Fibroblast of lung (primary cell): ENCODE measurements at regions not wholly inside any gene's neighbourhood (a gene's known extent, or its start where the extent isn't known, plus 50 kb on each side); places are given as distances from the start of the nearest gene placed in this dataset.

Experiments
- DNase-seq, 2 donors: peaks; one replicate each; pipeline versions ENCODE4 v3.0.0 to v3.0.0-alpha.2; 2010; ENCODE audit warnings: low read depth in 2 of 2
- H2AFZ ChIP-seq: 2 replicates; pipeline ENCODE4 v1.5.1; 2012; ENCODE audit warnings: low read length, control low read depth, inconsistent platforms
- H3K27ac ChIP-seq: 2 replicates; pipeline ENCODE4 v1.5.1; 2011; ENCODE audit warnings: low read length, control low read depth; ENCODE audit not compliant: insufficient read depth
- H3K27me3 ChIP-seq: 2 replicates; pipeline ENCODE4 v1.5.1; 2011; ENCODE audit warnings: mild to moderate bottlenecking, low read length; ENCODE audit not compliant: control insufficient read depth, insufficient read depth
- H3K36me3 ChIP-seq: 2 replicates; pipeline ENCODE4 v1.5.1; 2011; ENCODE audit warnings: low read length; ENCODE audit not compliant: control insufficient read depth, insufficient read depth
- H3K4me1 ChIP-seq: 2 replicates; pipeline ENCODE4 v1.5.1; 2011; ENCODE audit warnings: low read length; ENCODE audit not compliant: control insufficient read depth, insufficient read depth; ENCODE audit errors: extremely low read depth
- H3K4me2 ChIP-seq: 2 replicates; pipeline ENCODE4 v1.5.1; 2011; ENCODE audit warnings: low read length, control low read depth; ENCODE audit not compliant: insufficient read depth; ENCODE audit errors: extremely low read depth
- H3K4me3 ChIP-seq, 4 experiments: fragments of 200-600 bp in 1 of 4; sonication (generic) in 1 of 4; replicated peaks in 1 of 4; 2 replicates each; pipeline ENCODE4 v1.5.1; 2011 to 2016; ENCODE audit warnings: low read length in 4 of 4, low read depth in 3 of 4, mild to moderate bottlenecking in 3 of 4, control low read depth in 2 of 4, inconsistent platforms in 1 of 4, mixed read lengths in 1 of 4; ENCODE audit not compliant: insufficient read depth in 1 of 4; ENCODE audit errors: control extremely low read depth in 1 of 4
- H3K79me2 ChIP-seq: 2 replicates; pipeline ENCODE4 v1.5.1; 2012; ENCODE audit warnings: mild to moderate bottlenecking, low read length, inconsistent platforms; ENCODE audit not compliant: control insufficient read depth, insufficient read depth
- H3K9ac ChIP-seq: 2 replicates; pipeline ENCODE4 v1.5.1; 2011; ENCODE audit warnings: mild to moderate bottlenecking, low read length, control low read depth; ENCODE audit not compliant: insufficient read depth
- H3K9me3 ChIP-seq: 2 replicates; pipeline ENCODE4 v1.5.1; 2012; ENCODE audit warnings: low read depth, low read length; ENCODE audit not compliant: control insufficient read depth, insufficient read depth
- H4K20me1 ChIP-seq: 2 replicates; pipeline ENCODE4 v1.5.1; 2011; ENCODE audit warnings: low read length; ENCODE audit not compliant: control insufficient read depth, insufficient read depth; ENCODE audit errors: extremely low read depth
- CTCF ChIP-seq, 2 donors: IDR thresholded peaks in 1 of 2; conservative IDR thresholded peaks in 1 of 2; 1 replicate in 1 of 2; 2 replicates in 1 of 2; pipeline ENCODE4 v1.5.1; 2011 to 2012; ENCODE audit warnings: low read length in 2 of 2, control low read depth in 1 of 2, inconsistent platforms in 1 of 2, low read depth in 1 of 2, mild to moderate bottlenecking in 1 of 2
- EZH2 ChIP-seq: IDR thresholded peaks from 2 replicates; pipeline ENCODE4 v1.5.1; 2012; ENCODE audit warnings: low read length, control low read depth, mild to moderate bottlenecking; ENCODE audit errors: missing control alignments

DNA sequence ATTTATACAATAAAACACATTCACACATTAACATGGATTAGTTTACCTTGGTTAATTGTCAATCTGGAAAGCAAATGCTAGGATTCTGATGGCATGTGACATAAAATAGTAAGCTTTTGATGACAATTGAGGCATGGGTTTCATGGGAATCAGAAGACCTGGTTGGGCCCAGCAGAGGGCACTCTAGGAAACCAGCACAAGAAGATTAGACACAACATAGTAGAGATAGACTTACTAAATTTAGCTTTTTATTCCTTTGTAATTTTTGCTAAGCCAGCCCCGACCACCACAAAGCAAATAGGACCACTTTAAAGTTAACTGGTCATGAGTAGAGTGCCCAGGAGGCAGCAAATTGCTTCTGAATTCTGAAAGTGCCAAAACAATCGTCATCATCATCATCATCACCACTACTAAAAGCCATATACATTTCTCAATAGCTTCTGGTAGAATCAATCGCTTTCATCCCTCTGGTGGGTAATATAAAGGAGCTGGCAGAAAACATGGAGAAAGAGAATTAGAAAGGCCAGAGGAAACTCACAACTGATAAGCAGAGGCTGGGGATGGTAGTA is 163.2 kb downstream of the ARRDC3 start:
- no peaks in the 10 kb centered on the region for H3K9me3 ChIP-seq
- no peak overlapping the region for H3K4me2 ChIP-seq
- no peaks in the 10 kb centered on the region for H4K20me1 ChIP-seq
- TF ChIP-seq CTCF (conservative IDR thresholded peaks at IDR 0.05 in 1 of 2, IDR thresholded peaks at IDR 0.05 in 1 of 2; ENCODE audit: low read depth in 1 of 2, low read length in 2 of 2) (peak in 1 of 2 donors; percentile 24), EZH2 (no peak)
- H3K27ac ChIP-seq = no peak overlapping the region
- no peaks in the 10 kb centered on the region for H3K36me3 ChIP-seq
- no peak overlapping the region for H3K4me3 ChIP-seq
- H3K79me2 ChIP-seq = no peaks in the 10 kb centered on the region
- no peaks in the 10 kb centered on the region for H3K4me1 ChIP-seq
- no peak overlapping the region for H3K9ac ChIP-seq
- no peak overlapping the region for H2AFZ ChIP-seq
- peak in 1 of 2 donors; percentile 44 for DNase-seq
- no peaks in the 10 kb centered on the region for H3K27me3 ChIP-seq

- H3K36me3 ChIP-seq = no peaks in the 10 kb centered on the region
- peak overlapping the region; percentile 54 for H3K4me2 ChIP-seq
- DNase-seq = peak; percentile 81 to 90
- no peak overlapping the region for H3K4me3 ChIP-seq
- H2AFZ ChIP-seq = peak overlapping the region; percentile 42
- no peak for TF ChIP-seq CTCF (conservative IDR thresholded peaks at IDR 0.05 in 1 of 2, IDR thresholded peaks at IDR 0.05 in 1 of 2; ENCODE audit: low read depth in 1 of 2, low read length in 2 of 2)
- no peak for TF ChIP-seq EZH2
- no peaks in the 10 kb centered on the region for H4K20me1 ChIP-seq
- no peaks in the 10 kb centered on the region for H3K4me1 ChIP-seq
- no peaks in the 10 kb centered on the region for H3K9me3 ChIP-seq
- no peaks in the 10 kb centered on the region for H3K79me2 ChIP-seq
- no peaks in the 10 kb centered on the region for H3K27me3 ChIP-seq
- H3K27ac ChIP-seq = no peak overlapping the region
- H3K9ac ChIP-seq = no peak overlapping the region
These were observed 163.9 kb downstream of the ARRDC3 start for GRCh38 chr5:91219091-91219802.

DNA sequence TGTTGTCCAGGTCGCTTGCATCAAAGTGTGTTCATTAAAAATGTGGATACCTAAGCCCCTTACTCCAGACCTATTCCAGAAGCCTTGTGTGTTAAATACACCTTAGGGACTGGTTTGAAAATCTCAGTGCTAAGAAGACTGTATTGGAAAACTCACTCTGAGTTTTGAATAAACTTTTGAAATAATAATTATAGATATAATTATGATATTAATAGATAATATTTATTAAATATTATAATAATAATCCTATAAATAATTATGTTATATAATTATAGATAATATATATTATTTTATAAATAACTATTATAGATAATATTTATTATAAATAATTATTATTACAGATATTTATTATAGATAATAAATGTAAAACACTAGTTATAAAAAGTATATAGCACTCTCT is 165.3 kb downstream of the ARRDC3 start:
- Histone ChIP-seq H3K36me3 (no peaks in the 10 kb centered on the region), H3K9me3 (no peaks in the 10 kb centered on the region), H3K27me3 (no peaks in the 10 kb centered on the region), H4K20me1 (no peaks in the 10 kb centered on the region), H3K4me1 (peaks cover 2% of the 10 kb centered on the region), H3K4me3 (no peak overlapping the region), H3K27ac (no peak overlapping the region), H3K9ac (no peak overlapping the region), H2AFZ (no peak overlapping the region), H3K79me2 (no peaks in the 10 kb centered on the region), H3K4me2 (no peak overlapping the region)
- TF ChIP-seq EZH2 (no peak), CTCF (conservative IDR thresholded peaks at IDR 0.05 in 1 of 2, IDR thresholded peaks at IDR 0.05 in 1 of 2; ENCODE audit: low read depth in 1 of 2, low read length in 2 of 2) (no peak)
- no peak for DNase-seq
